Middle frontal gyrus (tissue), 1 donor: ENCODE measurements at regions not wholly inside any gene's neighbourhood (a gene's known extent, or its start where the extent isn't known, plus 50 kb on each side); places are given as distances from the start of the nearest gene placed in this dataset.
"Not testable (repeated sequence)": the region's sequence is repeated elsewhere in the genome, so short reads cannot be mapped to it uniquely, and the experiment has no call there.

ENCODE experiments used
- DNase-seq: peaks from one replicate; pipeline ENCODE4 v3.0.0-alpha.2; 2015; ENCODE audit warnings: low spot score; ENCODE audit errors: extremely low spot score

GRCh38 chr3:177336873-177337450 is 139.7 kb upstream of the TBL1XR1 start:
- DNase-seq, result no peak

GRCh38 chr3:177337541-177338331 is 140.5 kb upstream of the TBL1XR1 start:
- no peak for DNase-seq

GRCh38 chr3:177338697-177339219 is 141.5 kb upstream of the TBL1XR1 start:
- DNase-seq, result no peak

- DNase-seq, result not testable (repeated sequence)
Observed at GRCh38 chr3:177339220-177339703, 142.0 kb upstream of the TBL1XR1 start.

GRCh38 chr3:177340243-177340830 is 143.1 kb upstream of the TBL1XR1 start:
- no peak for DNase-seq

- DNase-seq, result no peak
Observed at GRCh38 chr3:177341736-177342419, 144.6 kb upstream of the TBL1XR1 start.

GRCh38 chr3:177343122-177343625 is 145.9 kb upstream of the TBL1XR1 start:
- DNase-seq, result no peak

GRCh38 chr3:177345049-177345972 is 148.0 kb upstream of the TBL1XR1 start:
- no peak for DNase-seq

GRCh38 chr3:177345973-177346503 is 148.8 kb upstream of the TBL1XR1 start:
- no peak for DNase-seq

GRCh38 chr3:177346878-177347277 is 149.6 kb upstream of the TBL1XR1 start:
- no peak for DNase-seq

- no peak for DNase-seq
Observed at GRCh38 chr3:177347611-177348010, 150.3 kb upstream of the TBL1XR1 start.

- DNase-seq, result no peak
Observed at GRCh38 chr3:177348974-177349373, 151.7 kb upstream of the TBL1XR1 start.

GRCh38 chr3:177349384-177349783 is 152.1 kb upstream of the TBL1XR1 start:
- DNase-seq, result no peak

- no peak for DNase-seq
Observed at GRCh38 chr3:177350121-177350520, 152.8 kb upstream of the TBL1XR1 start.

- DNase-seq, result no peak
Observed at GRCh38 chr3:177351206-177351605, 153.9 kb upstream of the TBL1XR1 start.

- no peak for DNase-seq
Observed at GRCh38 chr3:177351757-177352158, 154.5 kb upstream of the TBL1XR1 start.

- no peak for DNase-seq
Observed at GRCh38 chr3:177352424-177352823, 155.1 kb upstream of the TBL1XR1 start.

GRCh38 chr3:177353140-177353539 is 155.9 kb upstream of the TBL1XR1 start:
- no peak for DNase-seq

GRCh38 chr3:177353879-177354278 is 156.6 kb upstream of the TBL1XR1 start:
- not testable (repeated sequence) for DNase-seq

GRCh38 chr3:177354466-177354865 is 157.2 kb upstream of the TBL1XR1 start:
- no peak for DNase-seq
